Fibroblast of skin of abdomen (primary cell): ENCODE measurements at regions not wholly inside any gene's neighbourhood (a gene's known extent, or its start where the extent isn't known, plus 50 kb on each side); places are given as distances from the start of the nearest gene placed in this dataset.

Experiments used
- DNase-seq: peaks from one replicate; pipeline ENCODE4 v3.0.0-alpha.2; 2013

GRCh38 chr10:75294031-75294437 is 58.3 kb upstream of the COMTD1 start:
- no peak for DNase-seq

DNA sequence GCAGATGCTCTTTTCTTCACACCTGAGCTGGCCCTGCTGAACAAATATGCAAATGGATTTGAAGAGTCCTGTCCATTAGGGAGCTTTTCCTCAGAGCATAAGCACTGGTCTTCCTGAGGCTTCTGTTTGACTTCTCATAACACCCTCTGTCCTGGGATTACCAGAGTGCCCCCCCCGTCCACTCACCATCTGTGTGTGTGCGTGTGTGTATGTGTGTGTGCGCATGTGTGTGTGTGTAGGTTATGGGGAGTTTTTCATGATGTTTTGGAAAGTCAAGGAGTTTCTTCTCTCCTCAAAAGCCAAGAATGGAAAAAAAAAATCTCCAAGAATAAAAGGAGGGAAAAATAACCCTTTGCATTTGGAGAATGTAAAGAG is 57.7 kb upstream of the COMTD1 start:
- DNase-seq, result no peak

DNA sequence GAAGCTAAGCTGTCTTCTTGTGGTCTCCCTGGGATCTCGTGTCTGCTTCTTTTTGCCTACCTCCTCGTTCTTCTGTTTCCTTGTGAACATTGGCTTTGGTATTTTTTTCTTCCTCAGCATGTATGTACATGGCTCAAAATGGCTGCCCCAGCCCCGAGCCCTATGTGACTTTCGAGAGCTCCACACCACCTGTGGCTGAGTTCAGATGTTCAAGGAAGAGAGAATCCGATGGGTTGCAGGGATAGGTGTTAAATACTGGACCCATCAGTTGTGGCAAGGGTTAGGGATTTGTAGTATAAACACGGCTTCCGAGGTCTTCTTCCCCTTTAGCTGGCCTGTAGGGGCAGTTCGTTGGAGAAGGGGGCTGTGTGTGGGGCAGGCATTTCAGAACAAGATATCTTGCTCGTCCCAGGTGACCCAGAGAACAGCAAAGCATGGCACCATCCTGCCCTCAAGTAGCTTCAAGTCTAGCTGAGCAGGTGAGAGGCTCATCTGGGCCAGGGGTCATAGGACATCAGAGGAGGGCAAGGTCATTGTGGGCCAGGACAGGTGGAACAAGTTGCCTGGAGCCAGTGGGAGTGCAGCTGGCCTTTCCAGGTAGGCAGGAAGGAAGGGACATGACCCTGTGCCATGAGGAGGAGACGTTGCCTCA is 57.2 kb upstream of the COMTD1 start:
- no peak for DNase-seq

DNA sequence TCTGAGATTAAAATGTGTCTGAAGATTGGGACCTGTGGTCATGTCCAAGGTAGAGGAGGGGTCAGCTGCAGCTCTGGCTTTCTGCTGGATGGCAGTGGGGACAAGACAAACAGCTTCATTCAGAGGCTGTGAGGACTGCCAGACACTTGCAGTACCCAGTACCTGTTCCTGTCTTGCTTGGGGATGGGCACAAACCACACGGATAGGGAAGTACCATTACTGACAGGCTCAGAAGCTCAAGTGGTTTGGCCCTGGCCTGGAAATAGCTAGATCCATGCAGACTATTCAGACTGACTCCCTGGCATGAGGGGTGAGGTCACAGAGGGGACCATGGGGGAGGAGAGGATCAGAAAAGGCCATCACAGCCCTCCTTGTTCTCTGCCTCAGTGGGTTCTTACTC is 56.0 kb upstream of the COMTD1 start:
- DNase-seq, result no peak

- no peak for DNase-seq
These were observed 52.5 kb upstream of the COMTD1 start for GRCh38 chr10:75288140-75288711.

- DNase-seq, result no peak
These were observed 51.9 kb upstream of the COMTD1 start for GRCh38 chr10:75287697-75288096.

- DNase-seq, result no peak
These were observed 51.1 kb upstream of the COMTD1 start for GRCh38 chr10:75286901-75287300.
